GM23338 (cell line): ENCODE measurements at regions not wholly inside any gene's neighbourhood (a gene's known extent, or its start where the extent isn't known, plus 50 kb on each side); places are given as distances from the start of the nearest gene placed in this dataset.

ENCODE experiments used
- ATAC-seq: fragments of 200-7000 bp; cut with Tn5 transposase; 3 replicates; pipeline ENCODE4 v1.9.1; 2020
- DNase-seq: peaks from one replicate; pipeline ENCODE4 v3.0.0-alpha.2; 2015; ENCODE audit warnings: low spot score
- H2AFZ ChIP-seq: fragments of 200-600 bp; sonication (generic); 2 replicates; pipeline ENCODE4 v1.8.0; 2016; ENCODE audit warnings: antibody characterized with exemption, mild to moderate bottlenecking, moderate library complexity
- H3F3A ChIP-seq: fragments of 200-600 bp; sonication (generic); replicated peaks from 2 replicates; pipeline ENCODE4 v1.8.0; 2017; ENCODE audit warnings: antibody characterized with exemption, mixed run types, low read depth
- H3K27ac ChIP-seq: fragments of 200-600 bp; sonication (generic); 2 replicates; pipeline ENCODE4 v1.6.1; 2016; ENCODE audit warnings: low read depth
- H3K27me3 ChIP-seq: fragments of 200-600 bp; sonication (generic); 2 replicates; pipeline ENCODE4 v1.8.0; 2016; ENCODE audit warnings: mild to moderate bottlenecking, mixed run types, moderate library complexity; ENCODE audit not compliant: insufficient read depth
- H3K36me3 ChIP-seq: fragments of 200-600 bp; sonication (generic); 2 replicates; pipeline ENCODE4 v1.8.0; 2016; ENCODE audit warnings: mild to moderate bottlenecking; ENCODE audit not compliant: insufficient read depth
- H3K4me1 ChIP-seq: fragments of 200-600 bp; sonication (generic); 2 replicates; pipeline ENCODE4 v1.8.0; 2016; ENCODE audit warnings: mild to moderate bottlenecking, moderate library complexity; ENCODE audit not compliant: insufficient read depth
- H3K4me2 ChIP-seq: fragments of 200-600 bp; sonication (generic); 2 replicates; pipeline ENCODE4 v1.7.1; 2017; ENCODE audit warnings: mixed run types
- H3K4me3 ChIP-seq: fragments of 200-600 bp; sonication (generic); 2 replicates; pipeline ENCODE4 v1.6.1; 2016; ENCODE audit warnings: mixed run types
- H3K79me2 ChIP-seq: fragments of 200-600 bp; sonication (generic); replicated peaks from 2 replicates; pipeline ENCODE4 v1.8.0; 2017; ENCODE audit warnings: mild to moderate bottlenecking; ENCODE audit not compliant: insufficient read depth
- H3K9me2 ChIP-seq: fragments of 200-600 bp; sonication (generic); 2 replicates; pipeline ENCODE4 v1.8.0; 2017; ENCODE audit not compliant: insufficient read depth
- H4K20me1 ChIP-seq: fragments of 200-600 bp; sonication (generic); replicated peaks from 2 replicates; pipeline ENCODE4 v1.8.0; 2017; ENCODE audit warnings: mild to moderate bottlenecking; ENCODE audit not compliant: insufficient read depth
- H3K27ac Mint-ChIP-seq: 2 replicates; pipeline ENCODE4 v1.8.0; 2020; ENCODE audit warnings: inconsistent platforms, mild to moderate bottlenecking, moderate library complexity, mixed read lengths
- H3K27me3 Mint-ChIP-seq: 3 replicates; pipeline ENCODE4 v1.8.0; 2022; ENCODE audit warnings: low read depth, mild to moderate bottlenecking, moderate library complexity, mixed read lengths, inconsistent platforms; ENCODE audit not compliant: insufficient read depth, poor library complexity
- H3K36me3 Mint-ChIP-seq: 3 replicates; pipeline ENCODE4 v1.8.0; 2021; ENCODE audit warnings: low read depth, mild to moderate bottlenecking, inconsistent platforms, moderate library complexity, mixed read lengths
- H3K4me1 Mint-ChIP-seq: 3 replicates; pipeline ENCODE4 v1.8.0; 2020; ENCODE audit warnings: mild to moderate bottlenecking, inconsistent platforms, mixed read lengths
- H3K4me3 Mint-ChIP-seq: 3 replicates; pipeline ENCODE4 v1.8.0; 2021; ENCODE audit warnings: moderate library complexity, mild to moderate bottlenecking, inconsistent platforms, mixed read lengths
- H3K9me3 Mint-ChIP-seq: 3 replicates; pipeline ENCODE4 v1.8.0; 2020; ENCODE audit warnings: moderate library complexity, mild to moderate bottlenecking, inconsistent platforms, mixed read lengths
- CREB1 ChIP-seq: fragments of 250-450 bp; sonication (Bioruptor Pico); IDR thresholded peaks from 2 replicates; pipeline ENCODE4 v1.5.0; 2020; ENCODE audit warnings: low read depth, mild to moderate bottlenecking, moderate library complexity
- EZH2 ChIP-seq: fragments of 200-600 bp; sonication (generic); IDR thresholded peaks from one replicate; pipeline ENCODE4 v1.8.0; 2017; ENCODE audit warnings: antibody characterized with exemption, mild to moderate bottlenecking, low read depth; ENCODE audit not compliant: unreplicated experiment
- EZH2phosphoT487 ChIP-seq: fragments of 200-600 bp; sonication (generic); IDR thresholded peaks from one replicate; pipeline ENCODE4 v1.8.1; 2018; ENCODE audit warnings: antibody characterized with exemption; ENCODE audit not compliant: unreplicated experiment
- JUNB ChIP-seq: IDR thresholded peaks from one replicate; pipeline ENCODE4 v1.6.1; 2016; ENCODE audit warnings: antibody characterized with exemption; ENCODE audit not compliant: unreplicated experiment
- NANOG ChIP-seq: IDR thresholded peaks from 2 replicates; pipeline ENCODE4 v1.6.1; 2016; ENCODE audit warnings: antibody characterized with exemption, borderline replicate concordance
- POLR2AphosphoS5 ChIP-seq: IDR thresholded peaks from 2 replicates; pipeline ENCODE4 v1.6.1; 2016; ENCODE audit warnings: antibody characterized with exemption, low read depth
- STAT1 ChIP-seq: IDR thresholded peaks from one replicate; pipeline ENCODE4 v1.6.1; 2016; ENCODE audit warnings: antibody characterized with exemption; ENCODE audit not compliant: unreplicated experiment
- ZNF114 ChIP-seq: fragments of 250-450 bp; sonication (Bioruptor Pico); IDR thresholded peaks from 2 replicates; pipeline ENCODE4 v1.5.0; 2020; ENCODE audit warnings: mild to moderate bottlenecking, moderate library complexity
- ZNF331 ChIP-seq: fragments of 250-450 bp; sonication (Bioruptor Pico); IDR thresholded peaks from 2 replicates; pipeline ENCODE4 v1.5.0; 2020; ENCODE audit warnings: low read depth, mild to moderate bottlenecking, moderate library complexity
- TF ChIP-seq, protein P1 (sequence below), 2 experiments: fragments of 200-600 bp in 1 of 2; sonication (generic) in 1 of 2; conservative IDR thresholded peaks; 2 replicates each; pipeline versions ENCODE4 v1.5.1 to v1.6.1; 2016 to 2017; ENCODE audit warnings: antibody characterized with exemption in 2 of 2, low read depth in 2 of 2, mild to moderate bottlenecking in 2 of 2, moderate library complexity in 1 of 2
- TF ChIP-seq, protein P2 (sequence below): fragments of 250-450 bp; sonication (Bioruptor Pico); IDR thresholded peaks from 2 replicates; pipeline ENCODE4 v1.5.0; 2020; ENCODE audit warnings: mild to moderate bottlenecking, moderate library complexity
- TF ChIP-seq, protein P3 (sequence below): IDR thresholded peaks from 2 replicates; pipeline ENCODE4 v1.6.1; 2016; ENCODE audit warnings: antibody characterized with exemption
- TF ChIP-seq, protein P4 (sequence below): IDR thresholded peaks from one replicate; pipeline ENCODE4 v1.6.1; 2018; ENCODE audit warnings: antibody characterized with exemption; ENCODE audit not compliant: unreplicated experiment

DNA sequence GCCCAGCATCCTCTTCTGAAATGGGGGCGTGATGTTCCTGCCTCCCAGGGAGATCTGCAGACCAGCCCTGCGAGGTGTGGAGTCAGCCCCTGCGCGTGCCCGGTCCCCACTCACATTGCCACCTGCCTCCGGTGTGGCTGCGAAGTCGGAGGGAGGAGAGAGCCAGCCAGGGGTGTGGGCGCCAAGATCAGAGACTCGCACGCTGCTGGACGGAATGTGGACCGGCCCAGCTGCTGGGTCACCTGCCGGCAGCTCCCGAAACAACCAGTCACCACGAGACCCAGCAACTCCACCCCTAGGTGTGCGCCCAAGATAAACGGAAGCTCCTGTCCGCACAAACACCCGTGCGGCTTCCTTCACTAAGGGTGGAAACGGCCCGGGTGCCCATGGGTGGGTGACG lies 51.1 kb upstream of the EGFL7 start:
- H3K9me3 Mint-ChIP-seq, result no peaks in the 10 kb centered on the region
- no peaks in the 10 kb centered on the region for H3K36me3 ChIP-seq
- peaks cover 18% of the 10 kb centered on the region for H3K27me3 Mint-ChIP-seq
- H3K36me3 Mint-ChIP-seq, result no peaks in the 10 kb centered on the region; the same call in 2 of the 3 replicates
- H3K79me2 ChIP-seq, result no peaks in the 10 kb centered on the region
- H3K4me3 Mint-ChIP-seq, result no peak overlapping the region
- H3K9me2 ChIP-seq, result no peaks in the 10 kb centered on the region
- H3K27me3 ChIP-seq, result no peaks in the 10 kb centered on the region
- H2AFZ ChIP-seq, result no peak overlapping the region
- DNase-seq, result no peak
- H4K20me1 ChIP-seq, result no peaks in the 10 kb centered on the region
- ATAC-seq, result no peak
- no peak overlapping the region for H3K4me3 ChIP-seq
- H3F3A ChIP-seq, result no peaks in the 10 kb centered on the region
- H3K27ac Mint-ChIP-seq, result no peak overlapping the region
- no peak for TF ChIP-seq NANOG
- TF ChIP-seq, protein P1, sequence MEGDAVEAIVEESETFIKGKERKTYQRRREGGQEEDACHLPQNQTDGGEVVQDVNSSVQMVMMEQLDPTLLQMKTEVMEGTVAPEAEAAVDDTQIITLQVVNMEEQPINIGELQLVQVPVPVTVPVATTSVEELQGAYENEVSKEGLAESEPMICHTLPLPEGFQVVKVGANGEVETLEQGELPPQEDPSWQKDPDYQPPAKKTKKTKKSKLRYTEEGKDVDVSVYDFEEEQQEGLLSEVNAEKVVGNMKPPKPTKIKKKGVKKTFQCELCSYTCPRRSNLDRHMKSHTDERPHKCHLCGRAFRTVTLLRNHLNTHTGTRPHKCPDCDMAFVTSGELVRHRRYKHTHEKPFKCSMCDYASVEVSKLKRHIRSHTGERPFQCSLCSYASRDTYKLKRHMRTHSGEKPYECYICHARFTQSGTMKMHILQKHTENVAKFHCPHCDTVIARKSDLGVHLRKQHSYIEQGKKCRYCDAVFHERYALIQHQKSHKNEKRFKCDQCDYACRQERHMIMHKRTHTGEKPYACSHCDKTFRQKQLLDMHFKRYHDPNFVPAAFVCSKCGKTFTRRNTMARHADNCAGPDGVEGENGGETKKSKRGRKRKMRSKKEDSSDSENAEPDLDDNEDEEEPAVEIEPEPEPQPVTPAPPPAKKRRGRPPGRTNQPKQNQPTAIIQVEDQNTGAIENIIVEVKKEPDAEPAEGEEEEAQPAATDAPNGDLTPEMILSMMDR (conservative IDR thresholded peaks at IDR 0.05; ENCODE audit: low read depth in 2 of 2), result no peak
- no peak for TF ChIP-seq POLR2AphosphoS5
- no peak for TF ChIP-seq STAT1
- no peak for TF ChIP-seq EZH2phosphoT487
- TF ChIP-seq ZNF331 (CRISPR knock-in tag), result no peak
- TF ChIP-seq, protein P2, sequence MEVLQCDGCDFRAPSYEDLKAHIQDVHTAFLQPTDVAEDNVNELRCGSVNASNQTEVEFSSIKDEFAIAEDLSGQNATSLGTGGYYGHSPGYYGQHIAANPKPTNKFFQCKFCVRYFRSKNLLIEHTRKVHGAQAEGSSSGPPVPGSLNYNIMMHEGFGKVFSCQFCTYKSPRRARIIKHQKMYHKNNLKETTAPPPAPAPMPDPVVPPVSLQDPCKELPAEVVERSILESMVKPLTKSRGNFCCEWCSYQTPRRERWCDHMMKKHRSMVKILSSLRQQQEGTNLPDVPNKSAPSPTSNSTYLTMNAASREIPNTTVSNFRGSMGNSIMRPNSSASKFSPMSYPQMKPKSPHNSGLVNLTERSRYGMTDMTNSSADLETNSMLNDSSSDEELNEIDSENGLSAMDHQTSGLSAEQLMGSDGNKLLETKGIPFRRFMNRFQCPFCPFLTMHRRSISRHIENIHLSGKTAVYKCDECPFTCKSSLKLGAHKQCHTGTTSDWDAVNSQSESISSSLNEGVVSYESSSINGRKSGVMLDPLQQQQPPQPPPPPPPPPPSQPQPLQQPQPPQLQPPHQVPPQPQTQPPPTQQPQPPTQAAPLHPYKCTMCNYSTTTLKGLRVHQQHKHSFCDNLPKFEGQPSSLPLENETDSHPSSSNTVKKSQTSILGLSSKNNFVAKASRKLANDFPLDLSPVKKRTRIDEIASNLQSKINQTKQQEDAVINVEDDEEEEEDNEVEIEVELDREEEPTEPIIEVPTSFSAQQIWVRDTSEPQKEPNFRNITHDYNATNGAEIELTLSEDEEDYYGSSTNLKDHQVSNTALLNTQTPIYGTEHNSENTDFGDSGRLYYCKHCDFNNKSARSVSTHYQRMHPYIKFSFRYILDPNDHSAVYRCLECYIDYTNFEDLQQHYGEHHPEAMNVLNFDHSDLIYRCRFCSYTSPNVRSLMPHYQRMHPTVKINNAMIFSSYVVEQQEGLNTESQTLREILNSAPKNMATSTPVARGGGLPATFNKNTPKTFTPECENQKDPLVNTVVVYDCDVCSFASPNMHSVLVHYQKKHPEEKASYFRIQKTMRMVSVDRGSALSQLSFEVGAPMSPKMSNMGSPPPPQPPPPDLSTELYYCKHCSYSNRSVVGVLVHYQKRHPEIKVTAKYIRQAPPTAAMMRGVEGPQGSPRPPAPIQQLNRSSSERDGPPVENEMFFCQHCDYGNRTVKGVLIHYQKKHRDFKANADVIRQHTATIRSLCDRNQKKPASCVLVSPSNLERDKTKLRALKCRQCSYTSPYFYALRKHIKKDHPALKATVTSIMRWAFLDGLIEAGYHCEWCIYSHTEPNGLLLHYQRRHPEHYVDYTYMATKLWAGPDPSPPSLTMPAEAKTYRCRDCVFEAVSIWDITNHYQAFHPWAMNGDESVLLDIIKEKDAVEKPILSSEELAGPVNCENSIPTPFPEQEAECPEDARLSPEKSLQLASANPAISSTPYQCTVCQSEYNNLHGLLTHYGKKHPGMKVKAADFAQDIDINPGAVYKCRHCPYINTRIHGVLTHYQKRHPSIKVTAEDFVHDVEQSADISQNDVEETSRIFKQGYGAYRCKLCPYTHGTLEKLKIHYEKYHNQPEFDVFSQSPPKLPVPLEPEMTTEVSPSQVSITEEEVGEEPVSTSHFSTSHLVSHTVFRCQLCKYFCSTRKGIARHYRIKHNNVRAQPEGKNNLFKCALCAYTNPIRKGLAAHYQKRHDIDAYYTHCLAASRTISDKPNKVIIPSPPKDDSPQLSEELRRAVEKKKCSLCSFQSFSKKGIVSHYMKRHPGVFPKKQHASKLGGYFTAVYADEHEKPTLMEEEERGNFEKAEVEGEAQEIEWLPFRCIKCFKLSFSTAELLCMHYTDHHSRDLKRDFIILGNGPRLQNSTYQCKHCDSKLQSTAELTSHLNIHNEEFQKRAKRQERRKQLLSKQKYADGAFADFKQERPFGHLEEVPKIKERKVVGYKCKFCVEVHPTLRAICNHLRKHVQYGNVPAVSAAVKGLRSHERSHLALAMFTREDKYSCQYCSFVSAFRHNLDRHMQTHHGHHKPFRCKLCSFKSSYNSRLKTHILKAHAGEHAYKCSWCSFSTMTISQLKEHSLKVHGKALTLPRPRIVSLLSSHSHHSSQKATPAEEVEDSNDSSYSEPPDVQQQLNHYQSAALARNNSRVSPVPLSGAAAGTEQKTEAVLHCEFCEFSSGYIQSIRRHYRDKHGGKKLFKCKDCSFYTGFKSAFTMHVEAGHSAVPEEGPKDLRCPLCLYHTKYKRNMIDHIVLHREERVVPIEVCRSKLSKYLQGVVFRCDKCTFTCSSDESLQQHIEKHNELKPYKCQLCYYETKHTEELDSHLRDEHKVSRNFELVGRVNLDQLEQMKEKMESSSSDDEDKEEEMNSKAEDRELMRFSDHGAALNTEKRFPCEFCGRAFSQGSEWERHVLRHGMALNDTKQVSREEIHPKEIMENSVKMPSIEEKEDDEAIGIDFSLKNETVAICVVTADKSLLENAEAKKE (CRISPR knock-in tag), result no peak
- TF ChIP-seq CREB1 (CRISPR knock-in tag), result no peak
- TF ChIP-seq, protein P3, sequence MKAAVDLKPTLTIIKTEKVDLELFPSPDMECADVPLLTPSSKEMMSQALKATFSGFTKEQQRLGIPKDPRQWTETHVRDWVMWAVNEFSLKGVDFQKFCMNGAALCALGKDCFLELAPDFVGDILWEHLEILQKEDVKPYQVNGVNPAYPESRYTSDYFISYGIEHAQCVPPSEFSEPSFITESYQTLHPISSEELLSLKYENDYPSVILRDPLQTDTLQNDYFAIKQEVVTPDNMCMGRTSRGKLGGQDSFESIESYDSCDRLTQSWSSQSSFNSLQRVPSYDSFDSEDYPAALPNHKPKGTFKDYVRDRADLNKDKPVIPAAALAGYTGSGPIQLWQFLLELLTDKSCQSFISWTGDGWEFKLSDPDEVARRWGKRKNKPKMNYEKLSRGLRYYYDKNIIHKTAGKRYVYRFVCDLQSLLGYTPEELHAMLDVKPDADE, result no peak
- no peak for TF ChIP-seq ZNF114
- no peak for TF ChIP-seq EZH2
- TF ChIP-seq, protein P4, sequence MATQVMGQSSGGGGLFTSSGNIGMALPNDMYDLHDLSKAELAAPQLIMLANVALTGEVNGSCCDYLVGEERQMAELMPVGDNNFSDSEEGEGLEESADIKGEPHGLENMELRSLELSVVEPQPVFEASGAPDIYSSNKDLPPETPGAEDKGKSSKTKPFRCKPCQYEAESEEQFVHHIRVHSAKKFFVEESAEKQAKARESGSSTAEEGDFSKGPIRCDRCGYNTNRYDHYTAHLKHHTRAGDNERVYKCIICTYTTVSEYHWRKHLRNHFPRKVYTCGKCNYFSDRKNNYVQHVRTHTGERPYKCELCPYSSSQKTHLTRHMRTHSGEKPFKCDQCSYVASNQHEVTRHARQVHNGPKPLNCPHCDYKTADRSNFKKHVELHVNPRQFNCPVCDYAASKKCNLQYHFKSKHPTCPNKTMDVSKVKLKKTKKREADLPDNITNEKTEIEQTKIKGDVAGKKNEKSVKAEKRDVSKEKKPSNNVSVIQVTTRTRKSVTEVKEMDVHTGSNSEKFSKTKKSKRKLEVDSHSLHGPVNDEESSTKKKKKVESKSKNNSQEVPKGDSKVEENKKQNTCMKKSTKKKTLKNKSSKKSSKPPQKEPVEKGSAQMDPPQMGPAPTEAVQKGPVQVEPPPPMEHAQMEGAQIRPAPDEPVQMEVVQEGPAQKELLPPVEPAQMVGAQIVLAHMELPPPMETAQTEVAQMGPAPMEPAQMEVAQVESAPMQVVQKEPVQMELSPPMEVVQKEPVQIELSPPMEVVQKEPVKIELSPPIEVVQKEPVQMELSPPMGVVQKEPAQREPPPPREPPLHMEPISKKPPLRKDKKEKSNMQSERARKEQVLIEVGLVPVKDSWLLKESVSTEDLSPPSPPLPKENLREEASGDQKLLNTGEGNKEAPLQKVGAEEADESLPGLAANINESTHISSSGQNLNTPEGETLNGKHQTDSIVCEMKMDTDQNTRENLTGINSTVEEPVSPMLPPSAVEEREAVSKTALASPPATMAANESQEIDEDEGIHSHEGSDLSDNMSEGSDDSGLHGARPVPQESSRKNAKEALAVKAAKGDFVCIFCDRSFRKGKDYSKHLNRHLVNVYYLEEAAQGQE, result no peak
- TF ChIP-seq JUNB, result no peak
- H3K4me2 ChIP-seq, result no peak overlapping the region
- H3K4me1 ChIP-seq, result no peaks in the 10 kb centered on the region
- peaks cover 16% of the 10 kb centered on the region for H3K4me1 Mint-ChIP-seq
- no peak overlapping the region for H3K27ac ChIP-seq
